H1 (cell line): ENCODE measurements at regions not wholly inside any gene's neighbourhood (a gene's known extent, or its start where the extent isn't known, plus 50 kb on each side); places are given as distances from the start of the nearest gene placed in this dataset.

Source experiments
- ASH2L ChIP-seq: fragments of 200-600, 300-600 bp; sonication (generic); IDR thresholded peaks from one replicate; pipeline ENCODE4 v1.7.1; 2017; ENCODE audit warnings: low read length
- ATF3 ChIP-seq: IDR thresholded peaks from 2 replicates; pipeline ENCODE4 v1.6.1; 2011; ENCODE audit warnings: low read depth, mild to moderate bottlenecking, low read length; ENCODE audit not compliant: insufficient read depth
- BRCA1 ChIP-seq: IDR thresholded peaks from 2 replicates; pipeline ENCODE4 v1.6.1; 2012; ENCODE audit warnings: low read depth, low read length, improper control_type of control experiment
- CTCF ChIP-seq, 3 experiments: IDR thresholded peaks; 1 replicate in 2 of 3; 2 replicates in 1 of 3; pipeline versions ENCODE4 v1.5.1 to v1.6.1; 2011; ENCODE audit warnings: low read length in 3 of 3, mild to moderate bottlenecking in 3 of 3, inconsistent platforms in 2 of 3, low read depth in 1 of 3, moderate library complexity in 1 of 3; ENCODE audit not compliant: insufficient read depth in 1 of 3; ENCODE audit errors: control extremely low read depth in 1 of 3
- EP300 ChIP-seq, 2 experiments: IDR thresholded peaks; 1 replicate in 1 of 2; 2 replicates in 1 of 2; pipeline ENCODE4 v1.6.1; 2011 to 2012; ENCODE audit warnings: low read depth in 2 of 2, low read length in 2 of 2, mild to moderate bottlenecking in 2 of 2, borderline replicate concordance in 1 of 2, inconsistent platforms in 1 of 2, moderate library complexity in 1 of 2
- EZH2 ChIP-seq: fragments of 200-600 bp; sonication (generic); IDR thresholded peaks from 2 replicates; pipeline ENCODE4 v1.7.1; 2012; ENCODE audit warnings: low read depth, mild to moderate bottlenecking, moderate library complexity, low read length, inconsistent platforms; ENCODE audit not compliant: severe bottlenecking
- JUN ChIP-seq: IDR thresholded peaks from 2 replicates; pipeline ENCODE4 v1.6.1; 2011; ENCODE audit warnings: low read depth, mild to moderate bottlenecking, improper control_type of control experiment, low read length
- KDM1A ChIP-seq: fragments of 200-600, 300-600 bp; sonication (generic); IDR thresholded peaks from 2 replicates; pipeline ENCODE4 v1.7.1; 2016; ENCODE audit warnings: mild to moderate bottlenecking, low read length, borderline replicate concordance
- MAX ChIP-seq: IDR thresholded peaks from 2 replicates; pipeline ENCODE4 v1.6.1; 2012; ENCODE audit warnings: inconsistent platforms
- NANOG ChIP-seq: IDR thresholded peaks from 2 replicates; pipeline ENCODE4 v1.6.1; 2011; ENCODE audit warnings: low read length, low read depth, mild to moderate bottlenecking, inconsistent platforms; ENCODE audit not compliant: insufficient read depth, poor library complexity, severe bottlenecking
- POLR2A ChIP-seq, 2 experiments: IDR thresholded peaks; 1 replicate in 1 of 2; 2 replicates in 1 of 2; pipeline ENCODE4 v1.6.1; 2011; ENCODE audit warnings: low read depth in 2 of 2, low read length in 2 of 2, mild to moderate bottlenecking in 2 of 2; ENCODE audit errors: control extremely low read depth in 1 of 2
- RAD21 ChIP-seq, 2 experiments: IDR thresholded peaks in 1 of 2; conservative IDR thresholded peaks in 1 of 2; 2 replicates each; pipeline ENCODE4 v1.6.1; 2011; ENCODE audit warnings: low read depth in 2 of 2, low read length in 2 of 2, improper control_type of control experiment in 1 of 2, inconsistent platforms in 1 of 2, mild to moderate bottlenecking in 1 of 2, moderate library complexity in 1 of 2
- SP1 ChIP-seq: IDR thresholded peaks from 2 replicates; pipeline ENCODE4 v1.6.1; 2011; ENCODE audit warnings: low read depth, low read length
- YY1 ChIP-seq: IDR thresholded peaks from 2 replicates; pipeline ENCODE4 v1.6.1; 2011; ENCODE audit warnings: low read depth, mild to moderate bottlenecking, low read length

GRCh38 chr5:158066076-158066475 lies 207.1 kb upstream of the CLINT1 start:
- TF ChIP-seq KDM1A (no peak), CTCF (IDR thresholded peaks at IDR 0.05; ENCODE audit: control extremely low read depth in 1 of 3, insufficient read depth in 1 of 3, low read depth in 1 of 3, low read length in 3 of 3) (no peak), BRCA1 (no peak), NANOG (no peak), RAD21 (IDR thresholded peaks at IDR 0.05 in 1 of 2, conservative IDR thresholded peaks at IDR 0.05 in 1 of 2; ENCODE audit: low read depth in 2 of 2, low read length in 2 of 2) (no peak), ATF3 (no peak), ASH2L (no peak), EZH2 (no peak), SP1 (no peak), POLR2A (IDR thresholded peaks at IDR 0.05; ENCODE audit: control extremely low read depth in 1 of 2, low read depth in 2 of 2, low read length in 2 of 2) (no peak), YY1 (no peak), EP300 (IDR thresholded peaks at IDR 0.05; ENCODE audit: borderline replicate concordance in 1 of 2, low read depth in 2 of 2, low read length in 2 of 2) (no peak), MAX (no peak), JUN (no peak)
